Ectodermal cell (in vitro differentiated cells): ENCODE measurements at regions not wholly inside any gene's neighbourhood (a gene's known extent, or its start where the extent isn't known, plus 50 kb on each side); places are given as distances from the start of the nearest gene placed in this dataset.

Source experiments
- H3K27ac ChIP-seq: 2 replicates; pipeline ENCODE4 v1.7.0; 2013; ENCODE audit warnings: mild to moderate bottlenecking, low read depth, low read length; ENCODE audit not compliant: insufficient read depth, poor library complexity, severe bottlenecking
- H3K27me3 ChIP-seq: 2 replicates; pipeline ENCODE4 v1.7.0; 2013; ENCODE audit warnings: mild to moderate bottlenecking, low read length; ENCODE audit not compliant: insufficient read depth, control insufficient read depth, poor library complexity, severe bottlenecking
- H3K36me3 ChIP-seq: one replicate; pipeline ENCODE4 v1.7.0; 2013; ENCODE audit warnings: low read length; ENCODE audit not compliant: control insufficient read depth, insufficient read depth
- H3K4me1 ChIP-seq: one replicate; pipeline ENCODE4 v1.7.0; 2013; ENCODE audit warnings: low read length; ENCODE audit not compliant: control insufficient read depth, insufficient read depth
- H3K4me3 ChIP-seq: 2 replicates; pipeline ENCODE4 v1.7.0; 2013; ENCODE audit warnings: low read depth, low read length, control low read depth; ENCODE audit not compliant: insufficient read depth
- H3K9me3 ChIP-seq: 2 replicates; pipeline ENCODE4 v1.7.0; 2013; ENCODE audit warnings: mild to moderate bottlenecking, low read length, moderate library complexity; ENCODE audit not compliant: control insufficient read depth
- WGBS, 2 experiments: methylation state at CpG; one replicate each; pipeline ENCODE4 v1.1.7; 2013; ENCODE audit warnings: missing lambda C conversion rate in 2 of 2; 5-methylcytosine and 5-hydroxymethylcytosine counted together

- Histone ChIP-seq H3K4me3 (no peak overlapping the region), H3K36me3 (no peaks in the 10 kb centered on the region), H3K27me3 (no peaks in the 10 kb centered on the region), H3K9me3 (no peaks in the 10 kb centered on the region), H3K4me1 (peaks cover 10% of the 10 kb centered on the region), H3K27ac (no peak overlapping the region)
- WGBS, 2 experiments, result 84 to 86% methylated on average over 10 to 11 of the region's 11 CpGs
Measured at GRCh38 chr22:49147171-49147570, 680.5 kb downstream of the BRD1 start.

GRCh38 chr22:49146511-49146910, 681.2 kb downstream of the BRD1 start:
- Histone ChIP-seq H3K4me3 (no peak overlapping the region), H3K4me1 (peaks cover 3% of the 10 kb centered on the region), H3K36me3 (no peaks in the 10 kb centered on the region), H3K27ac (no peak overlapping the region), H3K9me3 (no peaks in the 10 kb centered on the region), H3K27me3 (no peaks in the 10 kb centered on the region)
- WGBS, 2 experiments, result 85% methylated on average over 6 of the region's 6 CpGs

GRCh38 chr22:49143812-49144211, 683.9 kb downstream of the BRD1 start:
- Histone ChIP-seq H3K36me3 (no peaks in the 10 kb centered on the region), H3K4me1 (no peaks in the 10 kb centered on the region), H3K9me3 (no peaks in the 10 kb centered on the region), H3K4me3 (no peak overlapping the region), H3K27ac (no peak overlapping the region), H3K27me3 (no peaks in the 10 kb centered on the region)
- WGBS, 2 experiments, result 92 to 94% methylated on average over 3 of the region's 3 CpGs

- no peak overlapping the region for H3K4me3 ChIP-seq
- no peaks in the 10 kb centered on the region for H3K9me3 ChIP-seq
- WGBS, 2 experiments, result 92 to 93% methylated on average over 9 of the region's 9 CpGs
- H3K4me1 ChIP-seq, result no peaks in the 10 kb centered on the region
- H3K27ac ChIP-seq, result no peak overlapping the region
- H3K27me3 ChIP-seq, result no peaks in the 10 kb centered on the region
- H3K36me3 ChIP-seq, result no peaks in the 10 kb centered on the region
Measured at GRCh38 chr22:49142891-49143290, 684.8 kb downstream of the BRD1 start.

GRCh38 chr22:49142296-49142695, 685.4 kb downstream of the BRD1 start:
- no peaks in the 10 kb centered on the region for H3K36me3 ChIP-seq
- 89 to 90% methylated on average over 14 of the region's 15 CpGs for WGBS, 2 experiments
- no peak overlapping the region for H3K27ac ChIP-seq
- H3K9me3 ChIP-seq, result no peaks in the 10 kb centered on the region
- H3K4me3 ChIP-seq, result no peak overlapping the region
- no peaks in the 10 kb centered on the region for H3K27me3 ChIP-seq
- no peaks in the 10 kb centered on the region for H3K4me1 ChIP-seq

- 92 to 93% methylated on average over 11 of the region's 11 CpGs for WGBS, 2 experiments
- H3K36me3 ChIP-seq, result no peaks in the 10 kb centered on the region
- H3K9me3 ChIP-seq, result no peaks in the 10 kb centered on the region
- H3K4me3 ChIP-seq, result no peak overlapping the region
- H3K4me1 ChIP-seq, result no peaks in the 10 kb centered on the region
- H3K27me3 ChIP-seq, result no peaks in the 10 kb centered on the region
- no peak overlapping the region for H3K27ac ChIP-seq
Measured at GRCh38 chr22:49141761-49142160, 685.9 kb downstream of the BRD1 start.

- Histone ChIP-seq H3K4me1 (no peaks in the 10 kb centered on the region), H3K4me3 (no peak overlapping the region)
- WGBS, 2 experiments, result 83 to 85% methylated on average over 24 of the region's 24 CpGs
Measured at GRCh38 chr22:49140911-49141665, 686.6 kb downstream of the BRD1 start.

GRCh38 chr22:49139492-49140151, 688.1 kb downstream of the BRD1 start:
- Histone ChIP-seq H3K9me3 (no peaks in the 10 kb centered on the region), H3K36me3 (no peaks in the 10 kb centered on the region), H3K27ac (no peak overlapping the region), H3K27me3 (no peaks in the 10 kb centered on the region), H3K4me1 (no peaks in the 10 kb centered on the region), H3K4me3 (no peak overlapping the region)
- 84 to 90% methylated on average over 15 of the region's 15 CpGs for WGBS, 2 experiments

More at GRCh38 chr22:49140911-49141665, 686.6 kb downstream of the BRD1 start:
- Histone ChIP-seq H3K27ac (no peak overlapping the region), H3K36me3 (no peaks in the 10 kb centered on the region), H3K27me3 (no peaks in the 10 kb centered on the region), H3K9me3 (no peaks in the 10 kb centered on the region)

GRCh38 chr22:49138250-49138790, 689.4 kb downstream of the BRD1 start:
- Histone ChIP-seq H3K4me1 (peaks cover 4% of the 10 kb centered on the region), H3K4me3 (no peak overlapping the region), H3K36me3 (no peaks in the 10 kb centered on the region), H3K9me3 (no peaks in the 10 kb centered on the region), H3K27ac (no peak overlapping the region), H3K27me3 (no peaks in the 10 kb centered on the region)
- 92 to 94% methylated on average over 1 of the region's 1 CpG for whole genome bisulfite sequencing, 2 experiments

GRCh38 chr22:49137206-49137840, 690.4 kb downstream of the BRD1 start:
- 90 to 91% methylated on average over 7 of the region's 7 CpGs for WGBS, 2 experiments
- Histone ChIP-seq H3K4me3 (no peak overlapping the region), H3K9me3 (no peaks in the 10 kb centered on the region), H3K27ac (no peak overlapping the region), H3K4me1 (peaks cover 5% of the 10 kb centered on the region), H3K27me3 (no peaks in the 10 kb centered on the region), H3K36me3 (no peaks in the 10 kb centered on the region)
